ENCODE measurements at regions not wholly inside any gene's neighbourhood (a gene's known extent, or its start where the extent isn't known, plus 50 kb on each side); places are given as distances from the start of the nearest gene placed in this dataset.

DNA sequence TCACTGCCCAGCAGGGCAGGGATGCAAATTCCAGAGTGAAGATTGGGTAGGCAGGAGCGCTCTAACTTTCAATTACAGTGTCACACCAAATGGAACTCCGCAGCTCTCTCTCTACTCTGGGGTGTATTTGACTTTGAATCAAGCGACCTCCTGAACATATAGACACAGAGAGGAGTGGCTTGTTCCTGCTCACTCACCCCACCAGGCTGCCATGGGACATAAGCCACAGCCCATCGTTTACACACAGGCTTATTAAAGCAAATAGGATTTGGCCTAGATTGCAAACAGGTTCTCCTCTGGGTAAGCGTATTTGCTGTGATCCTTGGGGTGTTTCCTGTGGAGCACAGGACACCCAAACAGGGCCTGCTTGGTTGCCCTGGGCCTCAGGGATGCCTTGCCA lies 281.6 kb upstream of the CCL2 start:
- H3K4me1 ChIP-seq (ENCODE audit: control insufficient read depth in 1 of 2, insufficient read depth in 1 of 2, low read depth in 1 of 2, low read length in 1 of 2): no peaks in the 10 kb centered on the region

GRCh38 chr17:33974276-33974675 lies 280.8 kb upstream of the CCL2 start:
- Histone ChIP-seq H3K36me3 (no peaks in the 10 kb centered on the region), H3K27me3 (peaks cover 16% of the 10 kb centered on the region), H3K4me1 (ENCODE audit: control insufficient read depth in 1 of 2, insufficient read depth in 1 of 2, low read depth in 1 of 2, low read length in 1 of 2) (no peaks in the 10 kb centered on the region), H3K4me3 (ENCODE audit: low read depth in 1 of 2, low read length in 1 of 2) (no peak overlapping the region), H3K27ac (no peak overlapping the region), H3K9me3 (no peaks in the 10 kb centered on the region)
- TF ChIP-seq, protein P1, sequence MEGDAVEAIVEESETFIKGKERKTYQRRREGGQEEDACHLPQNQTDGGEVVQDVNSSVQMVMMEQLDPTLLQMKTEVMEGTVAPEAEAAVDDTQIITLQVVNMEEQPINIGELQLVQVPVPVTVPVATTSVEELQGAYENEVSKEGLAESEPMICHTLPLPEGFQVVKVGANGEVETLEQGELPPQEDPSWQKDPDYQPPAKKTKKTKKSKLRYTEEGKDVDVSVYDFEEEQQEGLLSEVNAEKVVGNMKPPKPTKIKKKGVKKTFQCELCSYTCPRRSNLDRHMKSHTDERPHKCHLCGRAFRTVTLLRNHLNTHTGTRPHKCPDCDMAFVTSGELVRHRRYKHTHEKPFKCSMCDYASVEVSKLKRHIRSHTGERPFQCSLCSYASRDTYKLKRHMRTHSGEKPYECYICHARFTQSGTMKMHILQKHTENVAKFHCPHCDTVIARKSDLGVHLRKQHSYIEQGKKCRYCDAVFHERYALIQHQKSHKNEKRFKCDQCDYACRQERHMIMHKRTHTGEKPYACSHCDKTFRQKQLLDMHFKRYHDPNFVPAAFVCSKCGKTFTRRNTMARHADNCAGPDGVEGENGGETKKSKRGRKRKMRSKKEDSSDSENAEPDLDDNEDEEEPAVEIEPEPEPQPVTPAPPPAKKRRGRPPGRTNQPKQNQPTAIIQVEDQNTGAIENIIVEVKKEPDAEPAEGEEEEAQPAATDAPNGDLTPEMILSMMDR (IDR thresholded peaks at IDR 0.05): no peak

More for the DNA sequence above, 281.6 kb upstream of the CCL2 start:
- H3K9me3 ChIP-seq: no peaks in the 10 kb centered on the region
- TF ChIP-seq, protein P1 (IDR thresholded peaks at IDR 0.05): no peak
- H3K27ac ChIP-seq: no peak overlapping the region
- peaks cover 24% of the 10 kb centered on the region for H3K27me3 ChIP-seq
- H3K36me3 ChIP-seq: no peaks in the 10 kb centered on the region
- no peak overlapping the region for H3K4me3 ChIP-seq (ENCODE audit: low read depth in 1 of 2, low read length in 1 of 2)

DNA sequence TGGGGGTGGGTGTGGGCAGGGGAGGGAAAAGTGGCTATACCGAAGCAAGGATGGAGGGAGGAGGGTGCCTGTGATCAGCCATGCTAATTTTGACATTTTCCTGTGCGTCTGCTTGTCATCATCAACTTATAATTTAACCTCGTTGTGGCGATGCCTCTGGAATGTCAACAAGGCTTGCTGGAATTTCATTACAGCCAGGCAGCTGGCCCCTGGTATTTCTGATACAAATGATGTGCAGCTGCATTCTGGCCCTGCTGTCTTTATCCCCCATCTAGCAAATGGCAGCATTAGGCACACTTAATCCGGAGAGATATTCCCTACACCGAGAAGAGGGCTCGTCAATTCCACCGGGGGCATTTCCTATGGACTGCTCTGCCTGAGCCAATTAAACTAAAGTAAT lies 278.3 kb upstream of the CCL2 start:
- Histone ChIP-seq H3K4me1 (ENCODE audit: control insufficient read depth in 1 of 2, insufficient read depth in 1 of 2, low read depth in 1 of 2, low read length in 1 of 2) (no peaks in the 10 kb centered on the region), H3K9me3 (no peaks in the 10 kb centered on the region)
- TF ChIP-seq, protein P1 (IDR thresholded peaks at IDR 0.05): no peak

DNA sequence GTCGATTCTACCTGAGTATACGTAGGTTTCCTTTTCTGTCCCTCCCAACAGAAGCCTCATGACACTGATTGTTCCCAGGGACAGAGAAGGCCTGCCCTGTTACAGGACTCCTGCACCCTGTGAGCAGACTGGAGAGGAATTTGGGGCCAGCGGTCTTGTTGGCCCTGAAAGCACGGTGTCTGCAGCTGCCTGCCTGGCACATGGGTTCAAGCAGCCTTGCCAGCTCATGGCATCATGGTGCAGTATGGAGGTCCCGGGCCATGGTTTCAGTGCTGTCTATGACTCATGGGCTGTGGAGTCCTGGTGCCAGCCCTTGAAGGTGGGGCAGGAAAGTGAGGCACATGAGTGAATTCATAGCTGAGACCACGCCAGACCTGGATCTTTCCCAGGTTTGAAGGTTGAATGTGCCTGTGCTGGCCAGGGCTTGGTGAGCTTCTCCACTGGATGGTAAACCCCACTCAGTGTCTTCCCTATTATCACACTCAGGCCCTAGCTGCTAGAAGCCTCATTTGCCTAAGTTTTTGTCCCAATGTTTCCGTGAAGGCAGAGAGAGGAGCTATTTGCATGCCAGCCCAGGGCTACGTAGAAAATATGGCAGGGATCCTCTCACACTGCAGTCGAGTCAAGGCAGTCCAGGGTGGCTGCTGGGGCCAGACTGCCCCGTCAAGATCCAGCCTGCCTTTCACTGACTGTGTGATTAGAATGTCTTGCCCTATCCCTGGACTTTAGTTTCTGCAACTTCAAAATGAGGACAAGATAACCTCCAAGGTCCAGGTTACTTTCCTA lies 277.2 kb upstream of the CCL2 start:
- H3K4me3 ChIP-seq (ENCODE audit: low read depth in 1 of 2, low read length in 1 of 2): no peak overlapping the region
- H3K27ac ChIP-seq: no peak overlapping the region
- no peaks in the 10 kb centered on the region for H3K27me3 ChIP-seq
- no peaks in the 10 kb centered on the region for H3K36me3 ChIP-seq
- H3K4me1 ChIP-seq (ENCODE audit: control insufficient read depth in 1 of 2, insufficient read depth in 1 of 2, low read depth in 1 of 2, low read length in 1 of 2): no peaks in the 10 kb centered on the region
- TF ChIP-seq, protein P1 (IDR thresholded peaks at IDR 0.05): no peak
- H3K9me3 ChIP-seq: no peaks in the 10 kb centered on the region

More for the DNA sequence above, 278.3 kb upstream of the CCL2 start:
- H3K27me3 ChIP-seq: no peaks in the 10 kb centered on the region
- H3K27ac ChIP-seq: no peak overlapping the region
- no peak overlapping the region for H3K4me3 ChIP-seq (ENCODE audit: low read depth in 1 of 2, low read length in 1 of 2)
- H3K36me3 ChIP-seq: no peaks in the 10 kb centered on the region

DNA sequence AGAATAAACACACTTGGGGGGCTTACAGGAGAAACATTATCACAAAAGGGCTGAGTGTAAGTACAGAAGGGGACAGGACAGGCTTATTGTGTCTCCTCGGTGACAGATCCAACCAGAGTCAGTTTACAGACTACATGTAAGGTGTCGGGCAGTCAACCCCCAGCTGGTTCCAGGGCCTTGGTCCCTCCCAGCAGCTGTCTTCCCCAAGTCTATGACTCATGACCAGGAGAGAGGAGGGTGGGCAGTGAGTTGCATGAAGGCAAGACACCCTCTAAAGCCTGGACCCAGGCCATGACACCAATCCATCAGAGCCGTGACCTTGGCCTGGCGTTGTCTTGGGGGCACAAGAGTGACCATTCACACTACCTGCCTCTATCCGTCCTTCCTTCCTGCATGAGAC lies 276.2 kb upstream of the CCL2 start:
- H3K27ac ChIP-seq: no peak overlapping the region
- no peak overlapping the region for H3K4me3 ChIP-seq (ENCODE audit: low read depth in 1 of 2, low read length in 1 of 2)
- no peaks in the 10 kb centered on the region for H3K36me3 ChIP-seq
- H3K9me3 ChIP-seq: no peaks in the 10 kb centered on the region
- TF ChIP-seq, protein P1 (IDR thresholded peaks at IDR 0.05): no peak
- no peaks in the 10 kb centered on the region for H3K27me3 ChIP-seq
- no peaks in the 10 kb centered on the region for H3K4me1 ChIP-seq (ENCODE audit: control insufficient read depth in 1 of 2, insufficient read depth in 1 of 2, low read depth in 1 of 2, low read length in 1 of 2)

Data from neutrophil (primary cell).